ENCODE measurements at regions not wholly inside any gene's neighbourhood (a gene's known extent, or its start where the extent isn't known, plus 50 kb on each side); places are given as distances from the start of the nearest gene placed in this dataset.

DNA sequence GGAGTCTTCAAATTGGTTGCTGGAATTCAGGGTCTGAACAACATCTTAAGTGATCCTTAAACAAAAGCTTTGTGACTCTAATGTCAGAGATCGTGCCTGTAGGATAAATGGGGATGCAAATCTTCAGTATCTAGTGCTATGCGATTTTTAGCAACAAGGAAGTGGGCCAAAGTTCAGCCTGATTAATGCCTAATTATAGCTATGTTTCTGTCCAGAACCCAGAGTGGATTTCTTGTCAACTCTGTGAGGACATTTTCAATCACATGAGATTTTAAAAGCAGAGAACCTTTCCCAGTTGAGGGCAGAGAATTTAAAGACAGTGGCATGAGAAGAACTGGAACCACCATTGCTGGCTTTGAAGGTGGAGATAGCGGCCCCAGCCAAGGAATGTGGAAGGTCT lies 84.3 kb upstream of the PCDH9 start:
- Histone ChIP-seq H4K20me1 (ENCODE audit: low read length) (no peaks in the 10 kb centered on the region), H3K27ac (ENCODE audit: low read length) (no peak overlapping the region), H3K36me3 (ENCODE audit: low read depth, low read length) (no peaks in the 10 kb centered on the region), H3K4me2 (ENCODE audit: low read length) (no peak overlapping the region), H3K79me2 (ENCODE audit: low read length) (no peaks in the 10 kb centered on the region), H3K4me3 (ENCODE audit: low read length) (no peak overlapping the region), H3K27me3 (ENCODE audit: low read length) (no peaks in the 10 kb centered on the region), H3K4me1 (ENCODE audit: insufficient read depth, low read length) (no peaks in the 10 kb centered on the region), H3F3A (ENCODE audit: low read length, unreplicated experiment) (no peaks in the 10 kb centered on the region), H3K9me3 (ENCODE audit: low read length) (no peaks in the 10 kb centered on the region), H3K9ac (ENCODE audit: low read length) (no peak overlapping the region), H3K9me2 (replicated peaks; ENCODE audit: low read length) (no peaks in the 10 kb centered on the region), H2AFZ (ENCODE audit: low read length) (no peak overlapping the region)
- intact Hi-C loops (cut with micrococcal nuclease): no loop called here
- TF ChIP-seq EZH2phosphoT487 (IDR thresholded peaks at IDR 0.05; ENCODE audit: borderline replicate concordance, low read length): no peak
- TF ChIP-seq, protein P1, sequence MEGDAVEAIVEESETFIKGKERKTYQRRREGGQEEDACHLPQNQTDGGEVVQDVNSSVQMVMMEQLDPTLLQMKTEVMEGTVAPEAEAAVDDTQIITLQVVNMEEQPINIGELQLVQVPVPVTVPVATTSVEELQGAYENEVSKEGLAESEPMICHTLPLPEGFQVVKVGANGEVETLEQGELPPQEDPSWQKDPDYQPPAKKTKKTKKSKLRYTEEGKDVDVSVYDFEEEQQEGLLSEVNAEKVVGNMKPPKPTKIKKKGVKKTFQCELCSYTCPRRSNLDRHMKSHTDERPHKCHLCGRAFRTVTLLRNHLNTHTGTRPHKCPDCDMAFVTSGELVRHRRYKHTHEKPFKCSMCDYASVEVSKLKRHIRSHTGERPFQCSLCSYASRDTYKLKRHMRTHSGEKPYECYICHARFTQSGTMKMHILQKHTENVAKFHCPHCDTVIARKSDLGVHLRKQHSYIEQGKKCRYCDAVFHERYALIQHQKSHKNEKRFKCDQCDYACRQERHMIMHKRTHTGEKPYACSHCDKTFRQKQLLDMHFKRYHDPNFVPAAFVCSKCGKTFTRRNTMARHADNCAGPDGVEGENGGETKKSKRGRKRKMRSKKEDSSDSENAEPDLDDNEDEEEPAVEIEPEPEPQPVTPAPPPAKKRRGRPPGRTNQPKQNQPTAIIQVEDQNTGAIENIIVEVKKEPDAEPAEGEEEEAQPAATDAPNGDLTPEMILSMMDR (conservative IDR thresholded peaks at IDR 0.05; ENCODE audit: low read depth, low read length): no peak
- no peak for TF ChIP-seq EZH2 (IDR thresholded peaks at IDR 0.05; ENCODE audit: low read length, unreplicated experiment)
- CTCF ChIA-PET: no interaction called here
- no peak for DNase-seq
- POLR2A ChIA-PET (ENCODE audit: unreplicated experiment): no interaction called here
- BruUV-seq (replicated peaks): no TSS peak
- ATAC-seq: no peak

DNA sequence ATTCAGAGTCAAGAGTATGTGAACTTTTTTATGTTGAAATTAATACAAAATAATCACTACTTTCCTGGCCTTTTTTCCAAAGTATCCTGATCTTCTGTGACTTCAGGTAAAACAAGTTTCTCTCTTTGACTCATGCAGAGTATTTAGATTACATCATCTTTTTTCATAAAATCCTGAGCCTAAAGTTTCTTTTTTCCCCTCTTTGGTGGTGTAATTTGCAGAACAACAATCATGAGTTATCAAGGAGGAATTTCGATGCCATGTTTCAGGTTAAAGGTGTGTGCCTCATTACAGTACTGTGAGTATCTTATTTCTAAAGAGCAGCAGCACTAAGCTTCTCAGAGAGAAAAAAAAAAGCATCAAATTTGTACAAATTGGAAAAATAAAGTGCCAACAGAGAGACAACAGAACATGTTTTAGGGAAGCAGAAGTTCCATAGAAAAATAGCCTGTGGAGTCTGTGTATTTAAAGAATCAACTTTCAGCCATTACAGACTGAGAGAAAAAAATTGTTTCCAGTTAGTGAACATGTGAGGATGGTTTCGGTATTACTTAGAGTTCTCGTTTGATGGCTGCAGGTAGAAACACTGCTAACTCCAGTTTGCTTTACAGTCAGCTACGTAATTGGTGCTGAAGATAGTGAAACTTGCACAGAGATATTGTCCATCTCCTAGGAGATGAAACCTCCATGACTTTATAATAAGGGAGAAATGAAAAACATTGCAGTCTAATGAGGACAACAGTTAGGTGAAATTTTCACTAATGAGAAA lies 78.1 kb upstream of the PCDH9 start:
- CTCF ChIA-PET: no interaction called here
- Histone ChIP-seq H3K27me3 (ENCODE audit: low read length) (no peaks in the 10 kb centered on the region), H3K4me2 (ENCODE audit: low read length) (peak overlapping the region; percentile 57), H3K9me2 (replicated peaks; ENCODE audit: low read length) (no peaks in the 10 kb centered on the region), H3K4me3 (ENCODE audit: low read length) (no peak overlapping the region), H3K4me1 (ENCODE audit: insufficient read depth, low read length) (peaks cover 23% of the 10 kb centered on the region), H3K27ac (ENCODE audit: low read length) (peak overlapping the region; percentile 27; the same call in 1 of the 2 replicates), H2AFZ (ENCODE audit: low read length) (0 out of 2 replicates have a peak overlapping the region, but pooled peaks have one; percentile 26), H3K79me2 (ENCODE audit: low read length) (no peaks in the 10 kb centered on the region), H4K20me1 (ENCODE audit: low read length) (no peaks in the 10 kb centered on the region), H3K9me3 (ENCODE audit: low read length) (no peaks in the 10 kb centered on the region), H3K9ac (ENCODE audit: low read length) (no peak overlapping the region), H3F3A (ENCODE audit: low read length, unreplicated experiment) (no peaks in the 10 kb centered on the region), H3K36me3 (ENCODE audit: low read depth, low read length) (no peaks in the 10 kb centered on the region)
- TF ChIP-seq EZH2 (IDR thresholded peaks at IDR 0.05; ENCODE audit: low read length, unreplicated experiment) (no peak), EZH2phosphoT487 (IDR thresholded peaks at IDR 0.05; ENCODE audit: borderline replicate concordance, low read length) (no peak)
- TF ChIP-seq, protein P1 (conservative IDR thresholded peaks at IDR 0.05; ENCODE audit: low read depth, low read length): no peak
- BruUV-seq (replicated peaks): TSS peak; percentile 56
- ATAC-seq: peak; percentile 80
- POLR2A ChIA-PET (ENCODE audit: unreplicated experiment): no interaction called here
- intact Hi-C loops (cut with micrococcal nuclease): loop anchor here (10.0 kb wide), 1 partner anchor 1127 kb away; no protein-coding TSS in a partner anchor
- peak; percentile 79 for DNase-seq

DNA sequence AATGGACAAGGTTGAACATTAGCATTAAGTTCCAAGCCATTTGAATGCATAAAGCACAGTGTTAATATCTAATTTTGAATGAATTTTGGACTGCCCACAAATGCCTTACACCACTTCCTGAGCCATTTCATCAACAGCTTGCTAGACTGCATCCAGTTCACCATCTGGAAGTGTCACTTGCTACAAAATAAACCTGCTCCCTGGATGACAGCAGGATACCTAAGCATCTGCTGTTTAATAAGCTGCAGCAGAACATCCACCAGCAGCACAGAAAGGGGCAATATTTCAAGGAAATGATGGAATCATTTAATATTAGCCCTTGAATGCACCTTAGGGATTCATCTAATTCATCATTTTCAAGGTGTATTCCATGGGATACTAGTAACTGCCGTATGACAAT lies 76.6 kb upstream of the PCDH9 start:
- ATAC-seq (no peak), DNase-seq (no peak)
- Histone ChIP-seq H3K4me2 (ENCODE audit: low read length) (no peak overlapping the region), H3K36me3 (ENCODE audit: low read depth, low read length) (no peaks in the 10 kb centered on the region), H4K20me1 (ENCODE audit: low read length) (no peaks in the 10 kb centered on the region), H3K4me3 (ENCODE audit: low read length) (no peak overlapping the region), H3K9me3 (ENCODE audit: low read length) (no peaks in the 10 kb centered on the region), H2AFZ (ENCODE audit: low read length) (no peak overlapping the region), H3K9me2 (replicated peaks; ENCODE audit: low read length) (no peaks in the 10 kb centered on the region), H3K4me1 (ENCODE audit: insufficient read depth, low read length) (peaks cover 24% of the 10 kb centered on the region), H3K27me3 (ENCODE audit: low read length) (no peaks in the 10 kb centered on the region), H3K27ac (ENCODE audit: low read length) (no peak overlapping the region), H3K79me2 (ENCODE audit: low read length) (no peaks in the 10 kb centered on the region), H3K9ac (ENCODE audit: low read length) (no peak overlapping the region), H3F3A (ENCODE audit: low read length, unreplicated experiment) (no peaks in the 10 kb centered on the region)
- BruUV-seq (replicated peaks): no TSS peak
- POLR2A ChIA-PET (ENCODE audit: unreplicated experiment): no interaction called here
- intact Hi-C loops (cut with micrococcal nuclease): loop anchor here (10.0 kb wide), 1 partner anchor 1128 kb away; no protein-coding TSS in a partner anchor
- CTCF ChIA-PET: no interaction called here
- TF ChIP-seq, protein P1 (conservative IDR thresholded peaks at IDR 0.05; ENCODE audit: low read depth, low read length): no peak
- TF ChIP-seq EZH2phosphoT487 (IDR thresholded peaks at IDR 0.05; ENCODE audit: borderline replicate concordance, low read length) (no peak), EZH2 (IDR thresholded peaks at IDR 0.05; ENCODE audit: low read length, unreplicated experiment) (no peak)

Data from PC-3 (cell line).